Caco-2 (cell line): ENCODE measurements at regions not wholly inside any gene's neighbourhood (a gene's known extent, or its start where the extent isn't known, plus 50 kb on each side); places are given as distances from the start of the nearest gene placed in this dataset.

ENCODE experiments used
- BruUV-seq: library from RNA; stranded (reverse); fragments of 400-500 nt; replicated peaks from 2 replicates; lab custom pipeline; 2021; lab: Mats Ljungman, UMichigan
- CTCF ChIA-PET: fragments of 300-600 bp; sonication (Branson Sonifier 250); formaldehyde crosslinking; loops from one replicate; lab custom pipeline; 2022; ENCODE audit warnings: antibody characterized with exemption; lab: Charles Lee
- POLR2A ChIA-PET: fragments of 300-600 bp; sonication (Branson Sonifier 250); formaldehyde crosslinking; loops from one replicate; lab custom pipeline; 2022; ENCODE audit warnings: antibody characterized with exemption; lab: Charles Lee
- DNase-seq, 2 experiments: peaks; one replicate each; pipeline versions ENCODE4 v3.0.0 to v3.0.0-alpha.2; 2020 to 2022
- H3K27me3 ChIP-seq: replicated peaks from 2 replicates; pipeline ENCODE4 v1.6.0; 2011; ENCODE audit warnings: low read length; ENCODE audit not compliant: control insufficient read depth, insufficient read depth
- H3K36me3 ChIP-seq: 2 replicates; pipeline ENCODE4 v1.5.1; 2011; ENCODE audit warnings: low read length; ENCODE audit not compliant: control insufficient read depth, insufficient read depth
- H3K4me1 ChIP-seq: fragments of 250-450 bp; sonication (Bioruptor Pico); 2 replicates; pipeline ENCODE4 v1.5.1; 2020; ENCODE audit warnings: mild to moderate bottlenecking
- H3K4me3 ChIP-seq: 2 replicates; pipeline ENCODE4 v1.5.1; 2011; ENCODE audit warnings: low read depth, mild to moderate bottlenecking, control low read depth, low read length
- H3K9me3 ChIP-seq: fragments of 250-450 bp; sonication (Bioruptor Pico); 2 replicates; pipeline ENCODE4 v1.5.1; 2020; ENCODE audit warnings: mild to moderate bottlenecking, moderate library complexity
- H3K27ac Mint-ChIP-seq: one replicate; pipeline ENCODE4 v1.8.0; 2022; ENCODE audit warnings: mixed read lengths; ENCODE audit not compliant: unreplicated experiment
- H3K27me3 Mint-ChIP-seq: one replicate; pipeline ENCODE4 v1.8.0; 2022; ENCODE audit warnings: mixed read lengths; ENCODE audit not compliant: insufficient read depth, unreplicated experiment
- H3K36me3 Mint-ChIP-seq: one replicate; pipeline ENCODE4 v1.8.0; 2022; ENCODE audit warnings: mild to moderate bottlenecking, mixed read lengths; ENCODE audit not compliant: insufficient read depth, unreplicated experiment
- H3K4me1 Mint-ChIP-seq: one replicate; pipeline ENCODE4 v1.8.0; 2022; ENCODE audit warnings: low read depth, mixed read lengths; ENCODE audit not compliant: unreplicated experiment
- H3K4me3 Mint-ChIP-seq: one replicate; pipeline ENCODE4 v1.8.0; 2022; ENCODE audit warnings: mild to moderate bottlenecking, moderate library complexity, mixed read lengths; ENCODE audit not compliant: unreplicated experiment
- H3K9me3 Mint-ChIP-seq: one replicate; pipeline ENCODE4 v1.8.0; 2022; ENCODE audit warnings: mixed read lengths; ENCODE audit not compliant: unreplicated experiment
- intact Hi-C: fragments of 100-400 bp; cut with micrococcal nuclease; formaldehyde crosslinking; loops from one replicate; pipeline ENCODE4 v1.10.0; 2022; ENCODE audit not compliant: unreplicated experiment
- TF ChIP-seq, protein P1 (sequence below), 2 experiments: fragments of 200-600 bp in 1 of 2; IDR thresholded peaks; 1 replicate in 1 of 2; 2 replicates in 1 of 2; pipeline versions ENCODE4 v1.5.1 to v1.8.0; 2011 to 2022; ENCODE audit warnings: antibody characterized with exemption in 1 of 2, control low read depth in 1 of 2, inconsistent platforms in 1 of 2, low read depth in 1 of 2, low read length in 1 of 2, mild to moderate bottlenecking in 1 of 2, moderate library complexity in 1 of 2; ENCODE audit not compliant: insufficient read depth in 1 of 2, severe bottlenecking in 1 of 2, unreplicated experiment in 1 of 2

DNA sequence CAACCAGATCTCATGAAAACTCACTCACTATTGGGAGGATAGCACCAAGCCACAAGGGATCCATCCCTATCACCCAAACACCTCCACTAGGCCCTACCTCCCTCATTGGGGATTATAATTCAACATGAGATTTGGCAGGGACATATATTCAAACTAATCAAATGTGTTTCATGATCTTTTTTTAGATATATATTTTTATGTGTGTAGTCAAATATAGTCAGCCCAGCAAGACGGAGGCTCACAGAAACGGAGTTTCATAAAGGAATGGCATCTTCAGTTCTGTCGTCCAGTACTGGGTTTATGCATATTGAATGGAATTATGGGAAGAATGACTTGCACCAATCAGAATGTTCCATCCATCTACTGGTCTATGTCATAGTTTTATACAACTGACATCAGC lies 343.3 kb upstream of the KAZN start:
- H3K4me1 ChIP-seq: no peaks in the 10 kb centered on the region
- H3K4me3 ChIP-seq: no peak overlapping the region
- Mint-ChIP-seq H3K4me1 (no peaks in the 10 kb centered on the region), H3K27me3 (peaks cover 6% of the 10 kb centered on the region), H3K9me3 (peaks cover 10% of the 10 kb centered on the region), H3K36me3 (no peaks in the 10 kb centered on the region), H3K27ac (no peak overlapping the region), H3K4me3 (no peak overlapping the region)
- H3K36me3 ChIP-seq: no peaks in the 10 kb centered on the region
- POLR2A ChIA-PET: no interaction called here
- no peaks in the 10 kb centered on the region for H3K9me3 ChIP-seq
- intact Hi-C loops: no loop called here
- no TSS peak for BruUV-seq
- no peak for DNase-seq
- CTCF ChIA-PET: no interaction called here
- TF ChIP-seq, protein P1, sequence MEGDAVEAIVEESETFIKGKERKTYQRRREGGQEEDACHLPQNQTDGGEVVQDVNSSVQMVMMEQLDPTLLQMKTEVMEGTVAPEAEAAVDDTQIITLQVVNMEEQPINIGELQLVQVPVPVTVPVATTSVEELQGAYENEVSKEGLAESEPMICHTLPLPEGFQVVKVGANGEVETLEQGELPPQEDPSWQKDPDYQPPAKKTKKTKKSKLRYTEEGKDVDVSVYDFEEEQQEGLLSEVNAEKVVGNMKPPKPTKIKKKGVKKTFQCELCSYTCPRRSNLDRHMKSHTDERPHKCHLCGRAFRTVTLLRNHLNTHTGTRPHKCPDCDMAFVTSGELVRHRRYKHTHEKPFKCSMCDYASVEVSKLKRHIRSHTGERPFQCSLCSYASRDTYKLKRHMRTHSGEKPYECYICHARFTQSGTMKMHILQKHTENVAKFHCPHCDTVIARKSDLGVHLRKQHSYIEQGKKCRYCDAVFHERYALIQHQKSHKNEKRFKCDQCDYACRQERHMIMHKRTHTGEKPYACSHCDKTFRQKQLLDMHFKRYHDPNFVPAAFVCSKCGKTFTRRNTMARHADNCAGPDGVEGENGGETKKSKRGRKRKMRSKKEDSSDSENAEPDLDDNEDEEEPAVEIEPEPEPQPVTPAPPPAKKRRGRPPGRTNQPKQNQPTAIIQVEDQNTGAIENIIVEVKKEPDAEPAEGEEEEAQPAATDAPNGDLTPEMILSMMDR (IDR thresholded peaks at IDR 0.05; ENCODE audit: insufficient read depth in 1 of 2, low read depth in 1 of 2, low read length in 1 of 2, severe bottlenecking in 1 of 2, unreplicated experiment in 1 of 2): no peak
- no peaks in the 10 kb centered on the region for H3K27me3 ChIP-seq

DNA sequence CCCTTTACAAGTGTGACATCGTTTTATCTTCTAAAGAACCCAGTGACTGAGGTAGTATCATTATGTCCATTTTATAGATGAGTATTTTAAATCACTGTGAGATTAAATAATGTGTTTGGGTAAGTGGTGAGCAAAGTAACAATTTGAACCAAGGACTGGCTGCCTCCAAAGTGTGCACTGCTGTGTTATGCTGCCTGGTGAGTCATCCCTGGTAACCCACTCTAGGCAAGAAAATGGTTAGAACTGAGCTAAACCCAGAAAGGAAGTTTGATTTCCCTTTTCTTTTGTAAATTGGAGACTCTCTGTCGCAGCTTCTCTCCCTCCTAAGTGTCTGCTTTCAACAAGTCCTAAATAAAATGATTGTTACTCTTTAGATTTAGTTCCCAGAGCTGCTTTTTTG lies 342.8 kb upstream of the KAZN start:
- Mint-ChIP-seq H3K4me3 (no peak overlapping the region), H3K27ac (no peak overlapping the region), H3K4me1 (no peaks in the 10 kb centered on the region), H3K27me3 (peaks cover 5% of the 10 kb centered on the region), H3K36me3 (no peaks in the 10 kb centered on the region), H3K9me3 (peaks cover 10% of the 10 kb centered on the region)
- no TSS peak for BruUV-seq
- no peak overlapping the region for H3K4me3 ChIP-seq
- no peaks in the 10 kb centered on the region for H3K9me3 ChIP-seq
- no peaks in the 10 kb centered on the region for H3K27me3 ChIP-seq
- intact Hi-C loops: no loop called here
- CTCF ChIA-PET: no interaction called here
- POLR2A ChIA-PET: no interaction called here
- no peak for DNase-seq
- H3K36me3 ChIP-seq: no peaks in the 10 kb centered on the region
- no peaks in the 10 kb centered on the region for H3K4me1 ChIP-seq
- TF ChIP-seq, protein P1 (IDR thresholded peaks at IDR 0.05; ENCODE audit: insufficient read depth in 1 of 2, low read depth in 1 of 2, low read length in 1 of 2, severe bottlenecking in 1 of 2, unreplicated experiment in 1 of 2): no peak

DNA sequence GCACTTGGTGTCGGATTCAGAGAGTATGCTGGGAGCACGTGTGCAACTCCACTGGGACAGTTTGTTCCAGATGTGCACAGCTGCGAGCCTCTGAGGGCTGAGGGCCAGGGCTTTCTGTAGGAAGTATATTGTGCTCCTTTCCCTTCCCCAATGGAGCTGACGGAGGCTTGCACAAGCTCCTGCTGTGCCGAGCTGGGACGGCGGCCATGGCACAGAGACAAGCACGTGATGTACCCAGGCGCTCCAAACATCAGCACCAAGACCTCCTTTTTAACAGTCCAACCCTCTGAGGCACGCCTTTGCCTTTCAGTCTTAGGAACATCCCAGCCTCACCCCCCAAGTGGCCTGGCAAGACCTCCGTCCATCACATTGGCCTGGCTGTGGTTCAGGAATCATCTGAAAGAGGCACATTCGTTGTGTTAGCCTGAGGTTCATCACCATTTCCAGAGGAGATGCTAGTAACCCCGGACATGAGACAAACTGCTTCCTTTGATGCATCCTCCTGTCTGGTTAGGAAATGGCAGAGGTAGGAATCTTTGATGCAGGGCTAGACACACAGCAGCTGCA lies 339.2 kb upstream of the KAZN start:
- H3K36me3 Mint-ChIP-seq: no peaks in the 10 kb centered on the region
- no peaks in the 10 kb centered on the region for H3K4me1 Mint-ChIP-seq
- DNase-seq: no peak
- Histone ChIP-seq H3K27me3 (no peaks in the 10 kb centered on the region), H3K4me3 (no peak overlapping the region), H3K9me3 (no peaks in the 10 kb centered on the region), H3K4me1 (no peaks in the 10 kb centered on the region), H3K36me3 (no peaks in the 10 kb centered on the region)
- no peak overlapping the region for H3K4me3 Mint-ChIP-seq
- BruUV-seq: no TSS peak
- ChIA-PET POLR2A (no interaction called here), CTCF (no interaction called here)
- H3K27me3 Mint-ChIP-seq: peaks cover 5% of the 10 kb centered on the region
- intact Hi-C loops: no loop called here
- TF ChIP-seq, protein P1 (IDR thresholded peaks at IDR 0.05; ENCODE audit: insufficient read depth in 1 of 2, low read depth in 1 of 2, low read length in 1 of 2, severe bottlenecking in 1 of 2, unreplicated experiment in 1 of 2): no peak
- H3K9me3 Mint-ChIP-seq: peaks cover 10% of the 10 kb centered on the region
- no peak overlapping the region for H3K27ac Mint-ChIP-seq
